ENCODE measurements at regions not wholly inside any gene's neighbourhood (a gene's known extent, or its start where the extent isn't known, plus 50 kb on each side); places are given as distances from the start of the nearest gene placed in this dataset.
"Not testable (repeated sequence)": the region's sequence is repeated elsewhere in the genome, so short reads cannot be mapped to it uniquely, and the experiment has no call there.

DNA sequence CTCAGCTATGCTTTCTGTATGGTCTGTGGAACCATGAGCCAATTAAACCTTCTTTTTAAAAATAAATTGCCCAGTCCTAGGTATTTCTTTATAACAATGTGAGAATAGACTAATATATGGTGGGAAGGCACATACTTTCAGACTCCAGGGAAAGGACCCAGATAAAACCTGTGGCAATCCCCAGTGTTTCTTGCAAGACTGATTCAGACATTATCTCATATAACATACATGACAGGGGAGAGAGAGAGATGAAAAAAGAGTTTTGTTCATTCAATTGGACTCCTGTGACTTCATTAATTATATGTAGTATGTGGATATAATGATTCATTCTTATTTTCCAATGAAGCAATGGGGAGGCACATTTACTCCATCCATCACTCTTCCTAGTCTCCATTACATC is 291.4 kb upstream of the PRKX start:
- Histone ChIP-seq H3K4me3 (ENCODE audit: low read depth, low read length) (no peak overlapping the region), H3K27ac (no peak overlapping the region), H3K36me3 (replicated peaks) (no peaks in the 10 kb centered on the region), H3K27me3 (replicated peaks) (no peaks in the 10 kb centered on the region)
- in situ Hi-C loops (cut with HindIII; ENCODE audit: low pct_ligation_motif_present, low sequenced_read_pairs) = no loop called here
- no peak for DNase-seq
- TF ChIP-seq, protein P1, sequence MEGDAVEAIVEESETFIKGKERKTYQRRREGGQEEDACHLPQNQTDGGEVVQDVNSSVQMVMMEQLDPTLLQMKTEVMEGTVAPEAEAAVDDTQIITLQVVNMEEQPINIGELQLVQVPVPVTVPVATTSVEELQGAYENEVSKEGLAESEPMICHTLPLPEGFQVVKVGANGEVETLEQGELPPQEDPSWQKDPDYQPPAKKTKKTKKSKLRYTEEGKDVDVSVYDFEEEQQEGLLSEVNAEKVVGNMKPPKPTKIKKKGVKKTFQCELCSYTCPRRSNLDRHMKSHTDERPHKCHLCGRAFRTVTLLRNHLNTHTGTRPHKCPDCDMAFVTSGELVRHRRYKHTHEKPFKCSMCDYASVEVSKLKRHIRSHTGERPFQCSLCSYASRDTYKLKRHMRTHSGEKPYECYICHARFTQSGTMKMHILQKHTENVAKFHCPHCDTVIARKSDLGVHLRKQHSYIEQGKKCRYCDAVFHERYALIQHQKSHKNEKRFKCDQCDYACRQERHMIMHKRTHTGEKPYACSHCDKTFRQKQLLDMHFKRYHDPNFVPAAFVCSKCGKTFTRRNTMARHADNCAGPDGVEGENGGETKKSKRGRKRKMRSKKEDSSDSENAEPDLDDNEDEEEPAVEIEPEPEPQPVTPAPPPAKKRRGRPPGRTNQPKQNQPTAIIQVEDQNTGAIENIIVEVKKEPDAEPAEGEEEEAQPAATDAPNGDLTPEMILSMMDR (IDR thresholded peaks at IDR 0.05; ENCODE audit: low read depth, low read length, missing control alignments) = no peak

DNA sequence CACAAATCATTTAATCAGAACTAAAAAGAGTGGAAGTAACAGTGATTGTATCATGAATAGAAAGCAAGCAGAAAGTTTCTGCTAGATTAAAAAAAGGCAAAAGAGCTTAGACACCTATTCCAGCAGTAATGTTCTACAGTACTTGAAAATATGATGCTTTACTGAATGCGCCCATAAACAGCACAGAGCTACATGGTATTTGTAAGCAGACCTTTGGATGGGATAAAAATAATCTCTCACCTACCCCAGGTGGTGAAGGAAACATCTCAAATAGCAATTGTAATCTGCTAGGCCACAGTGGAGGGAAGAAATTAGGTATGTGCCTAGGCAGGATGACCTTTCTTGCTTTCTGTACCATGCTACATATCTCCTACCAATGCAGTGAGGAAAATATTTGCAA is 280.9 kb upstream of the PRKX start:
- TF ChIP-seq, protein P1 (IDR thresholded peaks at IDR 0.05; ENCODE audit: low read depth, low read length, missing control alignments) = no peak
- in situ Hi-C loops (cut with HindIII; ENCODE audit: low pct_ligation_motif_present, low sequenced_read_pairs) = no loop called here
- H3K27ac ChIP-seq = no peak overlapping the region
- H3K4me3 ChIP-seq (ENCODE audit: low read depth, low read length) = no peak overlapping the region
- no peak for DNase-seq
- H3K27me3 ChIP-seq (replicated peaks) = no peaks in the 10 kb centered on the region
- H3K36me3 ChIP-seq (replicated peaks) = no peaks in the 10 kb centered on the region

DNA sequence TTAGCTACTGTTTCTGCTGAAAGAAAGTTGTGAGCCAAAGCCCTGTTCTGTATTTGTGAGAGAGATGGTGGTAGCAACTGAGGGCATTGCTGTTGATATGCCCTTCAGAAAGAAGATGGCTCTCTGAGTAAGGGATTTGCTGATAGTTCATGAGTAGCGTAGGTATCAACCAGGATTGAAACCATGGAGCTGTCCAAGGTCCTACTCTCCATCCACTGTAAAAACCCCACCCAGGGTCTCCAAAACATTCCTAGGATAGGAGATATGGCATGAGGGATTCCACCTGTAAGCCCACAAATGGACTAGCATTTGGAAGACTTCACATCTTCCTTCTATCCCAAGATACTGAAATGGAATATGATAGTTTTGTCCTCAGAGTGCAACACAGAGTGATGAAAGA is 277.1 kb upstream of the PRKX start:
- TF ChIP-seq, protein P1 (IDR thresholded peaks at IDR 0.05; ENCODE audit: low read depth, low read length, missing control alignments) = no peak
- H3K27me3 ChIP-seq (replicated peaks) = no peaks in the 10 kb centered on the region
- no peak overlapping the region for H3K27ac ChIP-seq
- no peaks in the 10 kb centered on the region for H3K36me3 ChIP-seq (replicated peaks)
- no peak overlapping the region for H3K4me3 ChIP-seq (ENCODE audit: low read depth, low read length)
- DNase-seq = no peak
- in situ Hi-C loops (cut with HindIII; ENCODE audit: low pct_ligation_motif_present, low sequenced_read_pairs) = no loop called here

DNA sequence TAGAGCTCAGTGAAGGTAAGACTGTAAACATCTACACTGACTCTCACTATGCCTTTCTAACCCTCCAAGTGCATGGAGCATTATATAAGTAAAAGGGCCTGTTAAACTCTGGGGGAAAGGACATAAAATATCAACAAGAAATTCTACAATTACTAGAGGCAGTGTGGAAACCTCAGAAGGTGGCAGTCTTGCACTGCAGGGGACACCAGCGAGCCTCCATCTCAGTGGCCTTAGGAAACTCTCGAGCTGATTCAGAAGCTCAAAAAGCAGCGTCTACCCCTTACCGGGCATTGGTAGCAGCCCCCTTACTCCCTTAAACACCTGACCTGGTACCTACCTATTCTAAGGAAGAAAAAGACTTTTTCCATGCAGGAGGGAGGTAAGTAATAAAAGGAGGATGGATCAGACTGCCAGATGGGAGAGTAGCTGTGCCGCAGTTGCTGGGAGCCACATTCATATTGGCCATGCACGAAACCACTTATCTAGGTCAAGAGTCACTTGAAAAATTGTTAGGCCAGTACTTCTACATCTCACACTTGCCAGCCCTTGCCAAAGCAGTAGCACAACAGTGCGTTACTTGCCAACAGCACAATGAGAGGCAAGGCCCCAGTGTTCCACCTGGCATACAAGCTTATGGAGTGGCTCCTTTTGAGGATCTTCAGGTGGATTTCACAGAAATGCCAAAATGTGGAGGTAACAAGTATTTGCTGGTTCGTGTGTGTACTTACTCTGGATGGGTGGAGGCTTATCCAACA is 258.8 kb upstream of the PRKX start:
- H3K36me3 ChIP-seq (replicated peaks); DNase-seq; H3K4me3 ChIP-seq (ENCODE audit: low read depth, low read length); H3K27ac ChIP-seq; H3K27me3 ChIP-seq (replicated peaks); in situ Hi-C loops (cut with HindIII; ENCODE audit: low pct_ligation_motif_present, low sequenced_read_pairs): not testable (repeated sequence)

DNA sequence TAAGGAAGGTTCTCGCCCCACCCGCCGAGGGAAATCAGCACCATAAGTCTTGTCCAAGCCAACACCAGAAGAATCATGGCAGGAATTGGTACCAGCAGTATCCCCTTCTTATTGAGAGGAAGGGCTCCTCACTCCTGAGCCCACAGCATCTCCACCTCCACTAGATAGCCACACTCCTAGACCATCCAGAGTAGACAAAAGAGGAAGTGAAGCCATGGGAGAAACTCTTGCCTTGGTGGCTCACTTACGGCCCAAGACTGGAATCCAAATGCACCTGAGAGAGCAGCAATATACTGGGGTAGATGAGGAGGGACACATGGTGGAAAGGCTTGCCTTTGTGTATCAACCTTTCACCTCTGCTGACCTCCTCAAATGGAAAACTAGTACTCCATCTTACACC is 255.3 kb upstream of the PRKX start:
- DNase-seq = no peak
- in situ Hi-C loops (cut with HindIII; ENCODE audit: low pct_ligation_motif_present, low sequenced_read_pairs) = no loop called here
- Histone ChIP-seq H3K4me3 (ENCODE audit: low read depth, low read length) (no peak overlapping the region), H3K27ac (no peak overlapping the region), H3K27me3 (replicated peaks) (no peaks in the 10 kb centered on the region), H3K36me3 (replicated peaks) (no peaks in the 10 kb centered on the region)
- TF ChIP-seq, protein P1 (IDR thresholded peaks at IDR 0.05; ENCODE audit: low read depth, low read length, missing control alignments) = no peak

DNA sequence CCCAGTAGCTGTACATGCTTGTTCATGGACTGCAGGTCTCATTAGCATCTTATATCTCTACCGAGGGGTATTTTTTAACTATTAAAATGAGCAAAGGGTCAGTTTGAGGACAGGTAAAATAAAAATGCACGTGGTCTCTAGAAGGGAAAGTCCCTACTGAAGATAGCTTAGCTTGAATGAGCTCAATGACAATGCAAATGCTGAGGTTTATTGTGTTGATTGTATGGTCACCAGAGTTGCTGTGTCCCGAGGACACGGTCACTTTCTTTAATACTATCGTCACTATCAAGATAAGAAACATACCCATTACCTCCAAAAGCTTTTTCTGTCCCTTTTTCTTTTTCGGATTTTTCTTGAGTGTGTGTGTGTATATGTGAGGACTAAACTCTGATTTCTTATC is 250.5 kb upstream of the PRKX start:
- no peak for DNase-seq
- in situ Hi-C loops (cut with HindIII; ENCODE audit: low pct_ligation_motif_present, low sequenced_read_pairs) = no loop called here
- TF ChIP-seq, protein P1 (IDR thresholded peaks at IDR 0.05; ENCODE audit: low read depth, low read length, missing control alignments) = no peak

More for the DNA sequence above, 250.5 kb upstream of the PRKX start:
- H3K36me3 ChIP-seq (replicated peaks) = no peaks in the 10 kb centered on the region
- H3K27ac ChIP-seq = no peak overlapping the region
- no peaks in the 10 kb centered on the region for H3K27me3 ChIP-seq (replicated peaks)
- no peak overlapping the region for H3K4me3 ChIP-seq (ENCODE audit: low read depth, low read length)

All from brain microvascular endothelial cell (primary cell).